Activated CD8-positive, alpha-beta T cell treated with anti-CD3 and anti-CD28 coated beads for 36 hours (primary cell): ENCODE measurements at regions not wholly inside any gene's neighbourhood (a gene's known extent, or its start where the extent isn't known, plus 50 kb on each side); places are given as distances from the start of the nearest gene placed in this dataset.
"Not testable (repeated sequence)": the region's sequence is repeated elsewhere in the genome, so short reads cannot be mapped to it uniquely, and the experiment has no call there.

Experiments used
- ATAC-seq: fragments of 200-7000 bp; cut with Tn5 transposase; one replicate; pipeline ENCODE4 v1.10.0; 2021; ENCODE audit warnings: mild to moderate bottlenecking, moderate library complexity
- CTCF ChIA-PET: fragments of 350-600 bp; sonication (Branson Sonifier 250); formaldehyde crosslinking; loops from one replicate; lab custom pipeline; 2021; ENCODE audit warnings: antibody characterized with exemption; lab: Charles Lee
- POLR2A ChIA-PET: fragments of 350-600 bp; sonication (Branson Sonifier 250); formaldehyde crosslinking; loops from one replicate; lab custom pipeline; 2021; ENCODE audit warnings: antibody characterized with exemption; lab: Charles Lee
- DNase-seq: peaks from one replicate; pipeline ENCODE4 v3.0.0-alpha.2; 2020
- H3K27ac Mint-ChIP-seq: one replicate; pipeline ENCODE4 v1.8.0; 2021; ENCODE audit warnings: mild to moderate bottlenecking, mixed read lengths
- H3K27me3 Mint-ChIP-seq: one replicate; pipeline ENCODE4 v1.8.0; 2021; ENCODE audit warnings: mixed read lengths
- H3K36me3 Mint-ChIP-seq: one replicate; pipeline ENCODE4 v1.8.0; 2021; ENCODE audit warnings: low read depth, mixed read lengths
- H3K4me1 Mint-ChIP-seq: one replicate; pipeline ENCODE4 v1.8.0; 2021; ENCODE audit warnings: low read depth, mixed read lengths
- H3K4me3 Mint-ChIP-seq: one replicate; pipeline ENCODE4 v1.8.0; 2021; ENCODE audit warnings: mild to moderate bottlenecking, moderate library complexity, mixed read lengths
- H3K9me3 Mint-ChIP-seq: one replicate; pipeline ENCODE4 v1.8.0; 2021; ENCODE audit warnings: mixed read lengths
- intact Hi-C: fragments of 100-400 bp; cut with micrococcal nuclease; formaldehyde crosslinking; loops from one replicate; pipeline ENCODE4 v1.10.0; 2022
- TF ChIP-seq, protein P1 (sequence below): fragments of 200-600 bp; IDR thresholded peaks from one replicate; pipeline ENCODE4 v1.8.0; 2022; ENCODE audit warnings: antibody characterized with exemption, mild to moderate bottlenecking

DNA sequence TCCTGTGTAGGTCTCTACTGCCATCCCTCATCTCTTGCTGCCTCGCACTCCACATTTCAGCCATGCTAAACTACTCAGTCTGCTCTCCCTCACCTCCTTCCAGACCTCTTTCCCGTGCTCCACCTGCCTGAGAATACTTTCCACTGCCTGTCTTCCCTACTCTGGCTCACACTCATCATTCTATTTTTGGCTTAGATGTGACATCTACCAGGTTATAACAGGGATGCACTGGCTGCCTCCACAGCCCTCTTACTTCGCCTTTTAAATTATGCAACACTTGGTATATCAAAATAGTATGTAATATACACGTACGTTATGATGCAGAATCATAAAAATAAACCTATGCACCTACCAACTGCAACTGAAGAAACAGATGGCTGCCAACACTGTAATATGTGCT lies 222.8 kb upstream of the DTNBP1 start:
- no peak overlapping the region for H3K4me3 Mint-ChIP-seq
- no peaks in the 10 kb centered on the region for H3K36me3 Mint-ChIP-seq
- ATAC-seq = no peak
- DNase-seq = no peak
- H3K27ac Mint-ChIP-seq = no peak overlapping the region
- intact Hi-C loops = no loop called here
- H3K27me3 Mint-ChIP-seq = peaks cover 3% of the 10 kb centered on the region
- POLR2A ChIA-PET = no interaction called here
- TF ChIP-seq, protein P1, sequence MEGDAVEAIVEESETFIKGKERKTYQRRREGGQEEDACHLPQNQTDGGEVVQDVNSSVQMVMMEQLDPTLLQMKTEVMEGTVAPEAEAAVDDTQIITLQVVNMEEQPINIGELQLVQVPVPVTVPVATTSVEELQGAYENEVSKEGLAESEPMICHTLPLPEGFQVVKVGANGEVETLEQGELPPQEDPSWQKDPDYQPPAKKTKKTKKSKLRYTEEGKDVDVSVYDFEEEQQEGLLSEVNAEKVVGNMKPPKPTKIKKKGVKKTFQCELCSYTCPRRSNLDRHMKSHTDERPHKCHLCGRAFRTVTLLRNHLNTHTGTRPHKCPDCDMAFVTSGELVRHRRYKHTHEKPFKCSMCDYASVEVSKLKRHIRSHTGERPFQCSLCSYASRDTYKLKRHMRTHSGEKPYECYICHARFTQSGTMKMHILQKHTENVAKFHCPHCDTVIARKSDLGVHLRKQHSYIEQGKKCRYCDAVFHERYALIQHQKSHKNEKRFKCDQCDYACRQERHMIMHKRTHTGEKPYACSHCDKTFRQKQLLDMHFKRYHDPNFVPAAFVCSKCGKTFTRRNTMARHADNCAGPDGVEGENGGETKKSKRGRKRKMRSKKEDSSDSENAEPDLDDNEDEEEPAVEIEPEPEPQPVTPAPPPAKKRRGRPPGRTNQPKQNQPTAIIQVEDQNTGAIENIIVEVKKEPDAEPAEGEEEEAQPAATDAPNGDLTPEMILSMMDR = no peak
- H3K9me3 Mint-ChIP-seq = no peaks in the 10 kb centered on the region
- CTCF ChIA-PET = interaction anchor here (1.7 kb wide), 1 partner anchor 194 kb away, joined by 4 read pairs; no protein-coding TSS in a partner anchor
- peaks cover 6% of the 10 kb centered on the region for H3K4me1 Mint-ChIP-seq

DNA sequence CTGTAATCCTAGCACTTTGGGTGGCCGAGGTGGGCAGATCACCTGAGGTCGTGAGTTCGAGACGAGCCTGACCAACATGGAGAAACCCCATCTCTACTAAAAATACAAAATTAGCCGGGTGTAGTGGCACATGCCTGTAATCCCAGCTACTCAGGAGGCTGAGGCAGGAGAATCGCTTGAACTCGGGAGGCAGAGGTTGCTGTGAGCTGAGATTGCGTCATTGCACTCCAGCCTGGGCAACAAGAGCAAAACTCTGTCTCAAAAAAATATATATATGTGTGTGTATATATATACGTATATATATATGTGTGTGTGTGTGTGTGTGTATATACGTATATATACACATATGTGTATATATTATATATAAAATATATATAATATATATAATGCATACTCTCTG lies 220.8 kb upstream of the DTNBP1 start:
- H3K27ac Mint-ChIP-seq, DNase-seq, ATAC-seq, intact Hi-C loops, H3K9me3 Mint-ChIP-seq, H3K27me3 Mint-ChIP-seq, POLR2A ChIA-PET, H3K4me3 Mint-ChIP-seq, CTCF ChIA-PET, H3K36me3 Mint-ChIP-seq: not testable (repeated sequence)
- H3K4me1 Mint-ChIP-seq = peaks cover 19% of the 10 kb centered on the region

DNA sequence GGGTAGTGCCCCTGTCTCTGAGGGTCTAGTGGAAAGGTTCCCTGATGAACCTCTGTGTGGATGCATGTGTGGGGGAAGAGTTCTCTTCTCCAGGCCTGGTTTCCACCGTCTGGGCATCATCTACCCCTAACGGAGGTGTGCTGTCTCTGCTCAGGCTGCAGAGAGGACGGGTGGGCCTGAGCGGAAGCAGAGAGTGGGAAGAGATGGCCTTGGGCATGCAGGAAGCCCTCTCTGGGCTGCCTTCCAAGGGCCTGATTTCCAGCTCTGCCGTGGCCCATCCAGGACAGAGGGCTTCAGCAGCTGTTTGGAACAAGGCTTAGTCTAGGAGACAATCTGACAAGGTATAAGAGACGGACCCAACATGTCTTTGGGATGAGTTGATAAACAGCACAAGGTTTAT lies 220.1 kb upstream of the DTNBP1 start:
- intact Hi-C loops = no loop called here
- DNase-seq (no peak), ATAC-seq (no peak)
- ChIA-PET CTCF (interaction anchor here (1.8 kb wide), 1 partner anchor 11 kb away, joined by 7 read pairs; no protein-coding TSS in a partner anchor), POLR2A (no interaction called here)
- Mint-ChIP-seq H3K27ac (no peak overlapping the region), H3K4me3 (no peak overlapping the region), H3K4me1 (peaks cover 19% of the 10 kb centered on the region), H3K36me3 (no peaks in the 10 kb centered on the region), H3K27me3 (peaks cover 5% of the 10 kb centered on the region), H3K9me3 (no peaks in the 10 kb centered on the region)
- TF ChIP-seq, protein P1 = no peak

DNA sequence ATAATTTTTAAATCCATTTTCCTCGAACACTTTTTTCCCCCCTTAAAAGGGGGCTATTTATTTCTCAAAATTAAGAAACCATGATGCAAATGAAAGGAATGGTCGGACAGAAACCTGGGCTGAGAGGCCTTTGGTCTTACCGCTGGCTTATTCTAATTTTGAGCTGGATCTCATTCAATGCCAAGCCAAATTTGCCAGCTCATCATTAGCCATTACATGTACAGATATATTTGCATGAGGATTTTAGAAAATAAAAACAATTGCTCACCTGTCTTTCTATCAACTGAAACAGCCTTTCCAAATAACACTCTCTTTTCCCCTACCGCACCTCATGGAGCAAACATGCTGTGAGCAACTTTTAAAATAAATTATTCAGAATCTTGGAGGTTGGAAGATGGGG lies 219.5 kb upstream of the DTNBP1 start:
- Mint-ChIP-seq H3K27me3 (peaks cover 6% of the 10 kb centered on the region), H3K36me3 (no peaks in the 10 kb centered on the region), H3K4me1 (peaks cover 19% of the 10 kb centered on the region), H3K27ac (no peak overlapping the region), H3K4me3 (no peak overlapping the region), H3K9me3 (no peaks in the 10 kb centered on the region)
- ChIA-PET POLR2A (no interaction called here), CTCF (interaction anchor here (1.8 kb wide), 1 partner anchor 12 kb away, joined by 7 read pairs; no protein-coding TSS in a partner anchor)
- TF ChIP-seq, protein P1 = no peak
- intact Hi-C loops = no loop called here
- no peak for ATAC-seq
- no peak for DNase-seq

DNA sequence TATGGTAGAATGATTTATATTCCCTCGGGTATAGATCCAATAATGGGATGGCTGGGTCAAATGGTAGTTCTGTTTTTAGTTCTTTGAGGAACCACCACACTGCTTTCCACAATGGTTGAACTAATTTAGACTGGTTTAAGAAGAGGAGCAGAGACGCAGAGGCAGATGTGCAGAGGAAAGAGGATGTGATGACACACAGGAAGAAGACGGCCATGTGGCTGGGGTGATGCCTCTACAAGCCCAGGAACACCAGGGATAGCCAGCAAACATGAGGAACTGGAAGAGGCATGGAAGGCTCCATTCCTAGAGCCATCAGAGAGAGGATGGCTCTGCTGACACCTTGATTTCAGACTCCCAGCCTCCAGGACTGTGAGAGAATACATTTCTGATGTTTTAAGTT lies 218.3 kb upstream of the DTNBP1 start:
- POLR2A ChIA-PET = no interaction called here

More for the DNA sequence above, 218.3 kb upstream of the DTNBP1 start:
- Mint-ChIP-seq H3K9me3 (no peaks in the 10 kb centered on the region), H3K27ac (no peak overlapping the region), H3K36me3 (no peaks in the 10 kb centered on the region), H3K27me3 (peaks cover 6% of the 10 kb centered on the region), H3K4me1 (peaks cover 19% of the 10 kb centered on the region), H3K4me3 (no peak overlapping the region)
- DNase-seq = no peak
- TF ChIP-seq, protein P1 = no peak
- CTCF ChIA-PET = interaction anchor here (1.8 kb wide), 1 partner anchor 13 kb away, joined by 7 read pairs; no protein-coding TSS in a partner anchor
- intact Hi-C loops = no loop called here
- no peak for ATAC-seq
